H1 (cell line): ENCODE measurements at regions not wholly inside any gene's neighbourhood (a gene's known extent, or its start where the extent isn't known, plus 50 kb on each side); places are given as distances from the start of the nearest gene placed in this dataset.

ENCODE experiments used
- SP4 ChIP-seq: IDR thresholded peaks from 2 replicates; pipeline ENCODE4 v1.6.1; 2012; ENCODE audit warnings: low read length, inconsistent platforms
- SUZ12 ChIP-seq: fragments of 200-600 bp; sonication (generic); IDR thresholded peaks from 2 replicates; pipeline ENCODE4 v1.6.1; 2012; ENCODE audit warnings: mild to moderate bottlenecking, inconsistent platforms, low read length, moderate library complexity, mixed read lengths

DNA sequence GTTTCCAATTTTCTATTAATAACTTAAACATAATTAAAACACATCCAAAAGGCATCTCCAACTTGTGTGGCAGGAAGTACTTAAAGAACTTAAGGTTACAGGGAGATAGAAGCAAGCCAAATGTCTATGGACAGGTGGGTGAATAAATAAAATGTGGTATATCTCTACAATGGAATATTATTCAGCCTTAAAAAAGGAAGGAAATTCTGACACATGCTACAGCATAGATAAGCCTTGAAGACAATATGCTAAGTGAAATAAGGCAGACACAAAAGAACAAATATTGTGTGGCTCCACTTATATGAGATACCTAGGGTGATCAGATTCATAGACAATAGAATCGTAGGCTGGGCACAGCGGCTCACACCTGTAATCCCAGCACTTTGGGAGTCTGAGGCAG, 109.6 kb downstream of the WT1 start (continued):
- no peak for TF ChIP-seq SUZ12
- no peak for TF ChIP-seq SP4
